Caco-2 (cell line): ENCODE measurements at regions not wholly inside any gene's neighbourhood (a gene's known extent, or its start where the extent isn't known, plus 50 kb on each side); places are given as distances from the start of the nearest gene placed in this dataset.

ENCODE experiments used
- BruUV-seq: library from RNA; stranded (reverse); fragments of 400-500 nt; replicated peaks from 2 replicates; lab custom pipeline; 2021; lab: Mats Ljungman, UMichigan
- CTCF ChIA-PET: fragments of 300-600 bp; sonication (Branson Sonifier 250); formaldehyde crosslinking; loops from one replicate; lab custom pipeline; 2022; ENCODE audit warnings: antibody characterized with exemption; lab: Charles Lee
- POLR2A ChIA-PET: fragments of 300-600 bp; sonication (Branson Sonifier 250); formaldehyde crosslinking; loops from one replicate; lab custom pipeline; 2022; ENCODE audit warnings: antibody characterized with exemption; lab: Charles Lee
- DNase-seq, 2 experiments: peaks; one replicate each; pipeline versions ENCODE4 v3.0.0 to v3.0.0-alpha.2; 2020 to 2022
- H3K27me3 ChIP-seq: replicated peaks from 2 replicates; pipeline ENCODE4 v1.6.0; 2011; ENCODE audit warnings: low read length; ENCODE audit not compliant: control insufficient read depth, insufficient read depth
- H3K36me3 ChIP-seq: 2 replicates; pipeline ENCODE4 v1.5.1; 2011; ENCODE audit warnings: low read length; ENCODE audit not compliant: control insufficient read depth, insufficient read depth
- H3K4me1 ChIP-seq: fragments of 250-450 bp; sonication (Bioruptor Pico); 2 replicates; pipeline ENCODE4 v1.5.1; 2020; ENCODE audit warnings: mild to moderate bottlenecking
- H3K4me3 ChIP-seq: 2 replicates; pipeline ENCODE4 v1.5.1; 2011; ENCODE audit warnings: low read depth, mild to moderate bottlenecking, control low read depth, low read length
- H3K9me3 ChIP-seq: fragments of 250-450 bp; sonication (Bioruptor Pico); 2 replicates; pipeline ENCODE4 v1.5.1; 2020; ENCODE audit warnings: mild to moderate bottlenecking, moderate library complexity
- H3K27ac Mint-ChIP-seq: one replicate; pipeline ENCODE4 v1.8.0; 2022; ENCODE audit warnings: mixed read lengths; ENCODE audit not compliant: unreplicated experiment
- H3K27me3 Mint-ChIP-seq: one replicate; pipeline ENCODE4 v1.8.0; 2022; ENCODE audit warnings: mixed read lengths; ENCODE audit not compliant: insufficient read depth, unreplicated experiment
- H3K36me3 Mint-ChIP-seq: one replicate; pipeline ENCODE4 v1.8.0; 2022; ENCODE audit warnings: mild to moderate bottlenecking, mixed read lengths; ENCODE audit not compliant: insufficient read depth, unreplicated experiment
- H3K4me1 Mint-ChIP-seq: one replicate; pipeline ENCODE4 v1.8.0; 2022; ENCODE audit warnings: low read depth, mixed read lengths; ENCODE audit not compliant: unreplicated experiment
- H3K4me3 Mint-ChIP-seq: one replicate; pipeline ENCODE4 v1.8.0; 2022; ENCODE audit warnings: mild to moderate bottlenecking, moderate library complexity, mixed read lengths; ENCODE audit not compliant: unreplicated experiment
- H3K9me3 Mint-ChIP-seq: one replicate; pipeline ENCODE4 v1.8.0; 2022; ENCODE audit warnings: mixed read lengths; ENCODE audit not compliant: unreplicated experiment
- CTCF ChIP-seq, 2 experiments: fragments of 200-600 bp in 1 of 2; IDR thresholded peaks; 1 replicate in 1 of 2; 2 replicates in 1 of 2; pipeline versions ENCODE4 v1.5.1 to v1.8.0; 2011 to 2022; ENCODE audit warnings: antibody characterized with exemption in 1 of 2, control low read depth in 1 of 2, inconsistent platforms in 1 of 2, low read depth in 1 of 2, low read length in 1 of 2, mild to moderate bottlenecking in 1 of 2, moderate library complexity in 1 of 2; ENCODE audit not compliant: insufficient read depth in 1 of 2, severe bottlenecking in 1 of 2, unreplicated experiment in 1 of 2
- intact Hi-C: fragments of 100-400 bp; cut with micrococcal nuclease; formaldehyde crosslinking; loops from one replicate; pipeline ENCODE4 v1.10.0; 2022; ENCODE audit not compliant: unreplicated experiment

GRCh38 chr4:147361726-147362125, 119.2 kb upstream of the EDNRA start:
- no peak overlapping the region for H3K27ac Mint-ChIP-seq
- Histone ChIP-seq H3K4me1 (no peaks in the 10 kb centered on the region), H3K9me3 (no peaks in the 10 kb centered on the region), H3K4me3 (no peak overlapping the region), H3K36me3 (no peaks in the 10 kb centered on the region), H3K27me3 (no peaks in the 10 kb centered on the region)
- ChIA-PET POLR2A (no interaction called here), CTCF (no interaction called here)
- BruUV-seq, result no TSS peak
- no peak for TF ChIP-seq CTCF (IDR thresholded peaks at IDR 0.05; ENCODE audit: insufficient read depth in 1 of 2, low read depth in 1 of 2, low read length in 1 of 2, severe bottlenecking in 1 of 2, unreplicated experiment in 1 of 2)
- H3K9me3 Mint-ChIP-seq, result no peaks in the 10 kb centered on the region
- H3K4me3 Mint-ChIP-seq, result no peak overlapping the region
- peaks cover 7% of the 10 kb centered on the region for H3K4me1 Mint-ChIP-seq
- no peak for DNase-seq
- no peaks in the 10 kb centered on the region for H3K36me3 Mint-ChIP-seq
- no peaks in the 10 kb centered on the region for H3K27me3 Mint-ChIP-seq
- intact Hi-C loops, result no loop called here

- H3K4me1 Mint-ChIP-seq, result peaks cover 7% of the 10 kb centered on the region
- H3K36me3 ChIP-seq, result no peaks in the 10 kb centered on the region
- H3K9me3 ChIP-seq, result no peaks in the 10 kb centered on the region
- no peak overlapping the region for H3K4me3 ChIP-seq
- no peak overlapping the region for H3K27ac Mint-ChIP-seq
- BruUV-seq, result no TSS peak
- no peak for DNase-seq
- ChIA-PET CTCF (no interaction called here), POLR2A (interaction anchor here (0.7 kb wide), 1 partner anchor 62 kb away, joined by 3 read pairs; no protein-coding TSS in a partner anchor)
- no peaks in the 10 kb centered on the region for H3K27me3 ChIP-seq
- TF ChIP-seq CTCF (IDR thresholded peaks at IDR 0.05; ENCODE audit: insufficient read depth in 1 of 2, low read depth in 1 of 2, low read length in 1 of 2, severe bottlenecking in 1 of 2, unreplicated experiment in 1 of 2), result no peak
- H3K27me3 Mint-ChIP-seq, result no peaks in the 10 kb centered on the region
- no peaks in the 10 kb centered on the region for H3K4me1 ChIP-seq
- H3K36me3 Mint-ChIP-seq, result no peaks in the 10 kb centered on the region
- no peak overlapping the region for H3K4me3 Mint-ChIP-seq
- H3K9me3 Mint-ChIP-seq, result no peaks in the 10 kb centered on the region
- intact Hi-C loops, result no loop called here
These were observed 118.0 kb upstream of the EDNRA start for GRCh38 chr4:147362938-147363337.

GRCh38 chr4:147363514-147363913, 117.4 kb upstream of the EDNRA start:
- Histone ChIP-seq H3K27me3 (no peaks in the 10 kb centered on the region), H3K9me3 (no peaks in the 10 kb centered on the region), H3K4me3 (no peak overlapping the region), H3K4me1 (no peaks in the 10 kb centered on the region), H3K36me3 (no peaks in the 10 kb centered on the region)
- intact Hi-C loops, result no loop called here
- no peaks in the 10 kb centered on the region for H3K9me3 Mint-ChIP-seq
- no peak for TF ChIP-seq CTCF (IDR thresholded peaks at IDR 0.05; ENCODE audit: insufficient read depth in 1 of 2, low read depth in 1 of 2, low read length in 1 of 2, severe bottlenecking in 1 of 2, unreplicated experiment in 1 of 2)
- no TSS peak for BruUV-seq
- H3K4me3 Mint-ChIP-seq, result no peak overlapping the region
- DNase-seq, result no peak
- ChIA-PET POLR2A (no interaction called here), CTCF (no interaction called here)
- H3K4me1 Mint-ChIP-seq, result peaks cover 7% of the 10 kb centered on the region
- no peak overlapping the region for H3K27ac Mint-ChIP-seq
- H3K27me3 Mint-ChIP-seq, result no peaks in the 10 kb centered on the region
- H3K36me3 Mint-ChIP-seq, result no peaks in the 10 kb centered on the region
